Stomach (tissue), 8 donors: ENCODE measurements at regions not wholly inside any gene's neighbourhood (a gene's known extent, or its start where the extent isn't known, plus 50 kb on each side); places are given as distances from the start of the nearest gene placed in this dataset.
"Not testable (repeated sequence)": the region's sequence is repeated elsewhere in the genome, so short reads cannot be mapped to it uniquely, and the experiment has no call there.

ENCODE experiments used
- DNase-seq, 2 donors: peaks; one replicate each; pipeline versions ENCODE4 v3.0.0 to v3.0.0-alpha.2; 2013 to 2019
- H3K27ac ChIP-seq, 5 donors: fragments of 200-600 bp in 4 of 5; sonication (generic) in 4 of 5; one replicate each; pipeline ENCODE4 v1.5.1; 2013 to 2019; ENCODE audit warnings: mild to moderate bottlenecking in 1 of 5, moderate library complexity in 1 of 5
- H3K27me3 ChIP-seq, 3 donors: fragments of 200-600 bp; sonication (generic); one replicate each; pipeline ENCODE4 v1.5.1; 2017 to 2019; ENCODE audit warnings: mixed run types in 1 of 3
- H3K36me3 ChIP-seq, 4 donors: fragments of 200-600 bp; sonication (generic); 1 replicate in 3 of 4; 2 replicates in 1 of 4; pipeline ENCODE4 v1.5.1; 2016 to 2019
- H3K4me1 ChIP-seq, 4 donors: fragments of 200-600 bp; sonication (generic); one replicate each; pipeline ENCODE4 v1.5.1; 2016 to 2019
- H3K4me3 ChIP-seq, 4 donors: fragments of 200-600 bp; sonication (generic) in 3 of 4; one replicate each; pipeline ENCODE4 v1.5.1; 2016 to 2019; ENCODE audit warnings: mild to moderate bottlenecking in 1 of 4
- H3K9me3 ChIP-seq, 4 donors: fragments of 200-600 bp; sonication (generic); one replicate each; pipeline ENCODE4 v1.5.1; 2016 to 2019
- EP300 ChIP-seq: sonication (generic); formaldehyde crosslinking; IDR thresholded peaks from one replicate; pipeline ENCODE4 v1.6.1; 2017; ENCODE audit warnings: antibody characterized with exemption
- POLR2A ChIP-seq, 4 donors: fragments of 450-650 bp; IDR thresholded peaks; one replicate each; pipeline ENCODE4 v1.6.1; 2016; ENCODE audit warnings: antibody characterized with exemption in 4 of 4, control low read depth in 2 of 4, mild to moderate bottlenecking in 1 of 4, moderate library complexity in 1 of 4
- POLR2AphosphoS5 ChIP-seq, 3 donors: sonication (generic); formaldehyde crosslinking; IDR thresholded peaks; one replicate each; pipeline ENCODE4 v1.6.1; 2016; ENCODE audit warnings: antibody characterized with exemption in 3 of 3
- WGBS, 5 donors: extraction: QIAGEN DNeasy Blood & Tissue Kit in 3 of 5; methylation state at CpG; one replicate each; pipeline versions ENCODE4 v1.1.5 to v1.1.7; 2013 to 2018; 5-methylcytosine and 5-hydroxymethylcytosine counted together
- intact Hi-C: fragments of 100-400 bp; cut with DNase I; formaldehyde crosslinking; loops from one replicate; pipeline ENCODE4 v1.15.1; 2023; ENCODE audit warnings: low total_unique reads
- small RNA-seq, 4 donors: library from RNA; depleted of rRNA; stranded (forward); fragments of <200 nt; gene quantifications; one replicate each; pipeline ENCODE3, GENCODE V24; 2016
- donor health status: healthy with polysubstance abuse.
- donor health status: Bipolar disorder and iron deficiency.
- donor health status: healthy.

DNA sequence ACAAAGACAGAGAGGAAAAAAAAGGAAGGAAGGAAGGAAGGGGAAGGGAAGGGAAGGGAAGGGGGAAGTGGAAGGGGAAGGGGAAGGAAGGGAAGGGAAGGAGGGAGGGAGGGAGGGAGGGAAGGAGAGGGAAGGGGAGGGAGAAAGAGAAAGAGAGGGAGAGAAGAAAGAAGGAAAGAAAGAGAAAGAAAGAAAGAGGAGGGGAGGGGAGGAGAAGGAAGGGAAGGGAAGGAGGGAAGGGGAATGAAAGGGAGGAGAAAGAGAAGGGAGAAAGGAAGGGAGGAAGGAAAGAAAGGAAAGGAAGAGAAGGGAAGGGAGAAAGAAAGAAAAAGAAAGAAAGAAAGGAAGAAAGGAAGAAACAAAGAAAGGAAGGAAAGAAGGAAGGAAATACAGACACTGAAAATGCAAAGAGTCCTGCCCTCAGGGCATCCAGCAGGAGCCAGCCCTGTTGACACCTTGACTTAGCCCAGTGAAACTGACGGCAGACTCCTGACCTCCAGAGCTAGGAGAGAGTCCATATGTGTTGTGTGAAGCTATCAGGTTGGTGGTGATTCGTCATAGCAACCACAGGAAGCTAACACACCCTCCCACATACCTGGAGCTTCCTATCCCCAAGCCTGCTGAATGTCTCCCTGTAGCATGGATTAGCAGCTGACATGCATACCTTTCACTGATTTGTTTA lies 58.7 kb upstream of the SULF2 start:
- DNase-seq = no peak
- Histone ChIP-seq H3K4me1 (no peaks in the 10 kb centered on the region), H3K27me3 (peaks cover 0 to 27% (median 0%) of the 10 kb centered on the region in 3 donors), H3K27ac (no peak overlapping the region), H3K4me3 (no peak overlapping the region), H3K9me3 (no peaks in the 10 kb centered on the region), H3K36me3 (no peaks in the 10 kb centered on the region)
- intact Hi-C loops = no loop called here
- TF ChIP-seq POLR2AphosphoS5 (IDR thresholded peaks at IDR 0.05) = no peak
- TF ChIP-seq EP300 = no peak
- no peak for TF ChIP-seq POLR2A (IDR thresholded peaks at IDR 0.05)
- 24 to 51% (median 35%) methylated on average over 2 of the region's 2 CpGs for WGBS, 5 donors

DNA sequence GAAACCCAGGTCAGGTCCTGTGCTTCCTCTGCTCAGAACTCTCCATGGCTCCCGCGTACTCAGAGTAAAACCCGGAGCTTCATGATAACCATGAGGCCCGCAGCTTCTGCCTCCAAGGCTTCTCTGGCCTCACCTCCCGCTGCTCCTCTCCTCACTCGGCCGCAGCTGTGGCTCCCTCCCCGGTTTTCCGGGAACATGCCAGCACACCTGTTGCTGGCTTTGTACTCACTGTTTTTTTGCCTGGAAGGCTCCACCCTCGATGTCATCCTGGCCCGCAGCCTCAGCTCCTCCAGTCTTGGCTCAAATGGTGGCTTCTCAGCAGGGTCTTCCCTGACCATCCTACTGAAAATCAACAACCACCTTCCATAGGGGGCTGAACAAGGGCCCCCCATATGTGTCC lies 57.7 kb upstream of the SULF2 start:
- H3K36me3 ChIP-seq, H3K4me1 ChIP-seq, DNase-seq, H3K9me3 ChIP-seq, H3K27ac ChIP-seq, intact Hi-C loops, H3K4me3 ChIP-seq: not testable (repeated sequence)
- H3K27me3 ChIP-seq = peaks cover 0 to 24% (median 0%) of the 10 kb centered on the region in 3 donors
- 39 to 64% (median 51%) methylated on average over 7 to 11 of the region's 11 CpGs for WGBS, 5 donors

DNA sequence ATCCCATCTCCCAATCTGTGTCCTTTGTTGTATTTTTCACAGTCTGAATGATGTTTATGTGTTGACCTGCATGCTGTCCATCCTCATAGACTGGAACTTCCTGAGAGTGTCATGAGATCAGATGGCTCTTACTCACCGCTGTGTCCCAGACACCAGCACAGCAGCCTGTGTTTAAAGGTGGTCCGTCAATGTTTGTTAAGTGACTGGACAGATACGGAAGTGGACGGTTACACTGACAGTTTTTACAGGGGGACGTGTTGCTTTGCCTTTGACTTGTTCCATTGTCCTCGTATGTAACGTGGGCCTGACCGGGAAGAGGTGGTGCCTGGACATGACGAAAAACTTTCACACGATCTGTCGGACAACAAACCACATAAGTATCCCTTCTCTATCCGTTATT lies 56.7 kb upstream of the SULF2 start:
- DNase-seq, H3K36me3 ChIP-seq, intact Hi-C loops, H3K4me3 ChIP-seq, H3K4me1 ChIP-seq, H3K9me3 ChIP-seq, H3K27ac ChIP-seq: not testable (repeated sequence)
- H3K27me3 ChIP-seq = peaks cover 0 to 24% (median 0%) of the 10 kb centered on the region in 3 donors
- WGBS, 5 donors = 61 to 75% (median 70%) methylated on average over 12 of the region's 12 CpGs

DNA sequence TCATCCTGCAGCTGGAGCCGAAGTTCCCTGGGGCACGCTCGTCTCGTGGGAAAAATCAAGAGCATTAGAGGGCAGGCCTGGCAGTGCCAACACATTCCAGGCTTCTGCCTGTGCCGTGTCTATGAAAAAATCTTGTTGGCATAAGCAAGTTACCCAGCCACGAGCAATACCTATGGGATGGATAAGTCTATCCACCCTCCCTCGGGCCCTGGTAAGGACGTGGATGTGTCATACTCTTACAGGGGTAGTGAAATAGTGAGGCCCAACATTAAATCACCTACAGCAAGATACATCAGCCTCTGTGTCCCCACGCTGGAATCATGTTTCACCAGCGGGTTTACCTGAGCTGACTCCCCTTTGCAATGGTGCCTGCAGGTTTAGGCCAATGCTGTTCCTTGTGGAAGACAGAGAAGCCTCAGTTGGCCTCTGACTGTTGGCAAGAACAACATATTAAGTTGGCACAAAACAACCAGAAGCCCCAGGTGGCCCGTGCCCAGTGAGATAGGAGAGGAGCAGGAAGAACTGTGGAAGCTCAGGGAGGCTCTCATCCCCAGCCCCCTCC lies 51.1 kb upstream of the SULF2 start:
- DNase-seq, H3K9me3 ChIP-seq, intact Hi-C loops, H3K27me3 ChIP-seq, H3K36me3 ChIP-seq, H3K27ac ChIP-seq, H3K4me3 ChIP-seq, H3K4me1 ChIP-seq: not testable (repeated sequence)
- 74 to 81% (median 79%) methylated on average over 5 to 8 of the region's 11 CpGs for WGBS, 5 donors

Small RNA genes lying in the stretch of these regions (small RNA-seq; reads per million reads assigned to genes)
- gene RNA5SP486 (0.10 to 0.46 (median 0.32) reads per million in 4 donors), gene RNU7-144P (0 reads per million in 4 donors), gene RNU7-92P (0 reads per million in 4 donors)
